Skeletal muscle satellite cell (primary cell): ENCODE measurements at regions not wholly inside any gene's neighbourhood (a gene's known extent, or its start where the extent isn't known, plus 50 kb on each side); places are given as distances from the start of the nearest gene placed in this dataset. TPM values are rescaled to one million over a fixed set of nuclear protein-coding genes. Genes with fewer than 3 reads are reported as not detected.
"Not testable (repeated sequence)": the region's sequence is repeated elsewhere in the genome, so short reads cannot be mapped to it uniquely, and the experiment has no call there.

ENCODE experiments used
- H3K27me3 ChIP-seq: 2 replicates; pipeline ENCODE4 v1.7.0; 2013; ENCODE audit warnings: low read length; ENCODE audit not compliant: control insufficient read depth, insufficient read depth
- H3K36me3 ChIP-seq: 2 replicates; pipeline ENCODE4 v1.7.0; 2013; ENCODE audit warnings: mild to moderate bottlenecking, control low read depth, low read length; ENCODE audit not compliant: insufficient read depth
- H3K4me1 ChIP-seq: 2 replicates; pipeline ENCODE4 v1.7.0; 2013; ENCODE audit warnings: low read length; ENCODE audit not compliant: control insufficient read depth, insufficient read depth
- H3K4me2 ChIP-seq: 2 replicates; pipeline ENCODE4 v1.7.0; 2013; ENCODE audit warnings: mild to moderate bottlenecking, low read length
- H3K4me3 ChIP-seq: 2 replicates; pipeline ENCODE4 v1.7.0; 2013; ENCODE audit warnings: low read length
- H3K9ac ChIP-seq: 2 replicates; pipeline ENCODE4 v1.7.0; 2013; ENCODE audit warnings: mild to moderate bottlenecking, low read depth, low read length, moderate library complexity
- H3K9me3 ChIP-seq: replicated peaks from 2 replicates; pipeline ENCODE4 v1.7.0; 2013; ENCODE audit warnings: mild to moderate bottlenecking, control low read depth, low read length
- small RNA-seq: library from RNA; depleted of rRNA; stranded (forward); fragments of <200 nt; gene quantifications from one replicate; pipeline ENCODE3, GENCODE V24; 2012

DNA sequence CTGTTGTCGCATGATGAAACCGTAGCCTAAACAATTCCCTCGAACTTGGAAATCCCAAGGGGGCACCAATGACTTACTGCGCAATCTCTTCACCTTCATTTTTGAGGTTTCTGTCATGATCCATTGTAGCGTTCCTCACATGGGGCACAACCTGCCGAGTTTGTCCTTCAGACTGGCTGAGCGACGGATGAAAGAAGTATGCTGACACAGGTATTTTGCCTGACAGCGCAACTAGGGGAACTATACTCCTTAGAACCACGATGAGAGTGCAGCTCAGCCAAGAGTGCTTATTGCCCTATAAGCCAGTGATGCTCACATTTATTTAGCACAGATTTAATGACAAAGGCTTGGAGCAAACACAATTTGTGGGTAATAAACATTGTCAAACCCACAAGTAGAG lies 106.3 kb upstream of the ZNF267 start:
- no peak overlapping the region for H3K4me3 ChIP-seq
- H3K4me2 ChIP-seq = no peak overlapping the region
- H3K9me3 ChIP-seq = peaks cover 34% of the 10 kb centered on the region
- no peaks in the 10 kb centered on the region for H3K36me3 ChIP-seq
- H3K9ac ChIP-seq = no peak overlapping the region
- H3K27me3 ChIP-seq = no peaks in the 10 kb centered on the region
- H3K4me1 ChIP-seq = no peaks in the 10 kb centered on the region

DNA sequence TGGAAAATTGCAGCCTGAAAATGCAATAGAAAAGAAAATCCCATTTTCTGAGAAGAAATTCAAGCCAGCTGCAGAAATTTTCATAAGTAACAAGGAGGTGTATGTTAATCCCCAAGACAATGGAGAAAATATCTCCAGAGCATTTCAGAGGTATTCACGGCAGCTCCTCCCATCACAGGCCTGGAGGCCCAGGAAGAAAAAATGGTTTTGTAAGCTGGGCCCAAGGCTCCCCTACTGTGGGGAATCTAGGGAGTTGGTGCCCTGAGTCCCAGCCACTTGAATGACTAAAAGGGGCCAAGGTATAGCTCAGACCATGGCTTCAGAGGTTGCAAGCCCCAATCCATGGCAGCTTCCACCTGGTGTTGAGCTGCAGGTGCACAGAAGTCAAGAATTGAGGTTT lies 93.3 kb upstream of the ZNF267 start:
- Histone ChIP-seq H3K9me3 (no peaks in the 10 kb centered on the region), H3K9ac (no peak overlapping the region), H3K4me3 (no peak overlapping the region), H3K27me3 (no peaks in the 10 kb centered on the region), H3K36me3 (no peaks in the 10 kb centered on the region), H3K4me2 (no peak overlapping the region), H3K4me1 (no peaks in the 10 kb centered on the region)

DNA sequence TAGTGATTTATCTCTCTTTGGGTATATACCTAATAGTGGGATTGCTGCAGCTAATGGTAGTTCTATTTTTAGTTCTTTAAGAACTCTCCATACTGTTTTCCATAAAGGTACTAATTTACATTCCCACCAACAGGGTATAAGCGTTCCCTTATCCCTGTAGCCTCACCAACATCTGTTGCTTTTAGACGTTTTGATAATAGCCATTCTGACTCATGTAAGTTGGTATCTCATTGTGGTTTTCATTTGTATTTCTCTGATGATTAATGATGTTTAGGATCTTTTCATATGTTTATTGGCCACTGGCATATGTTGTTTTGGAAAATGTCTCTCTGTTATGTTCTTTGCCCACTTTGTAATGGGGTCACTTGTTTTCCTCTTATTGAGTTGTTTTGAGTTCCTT lies 88.5 kb upstream of the ZNF267 start:
- Histone ChIP-seq H3K9ac (no peak overlapping the region), H3K36me3 (no peaks in the 10 kb centered on the region), H3K4me3 (no peak overlapping the region), H3K27me3 (no peaks in the 10 kb centered on the region), H3K9me3 (peaks cover 2% of the 10 kb centered on the region), H3K4me1 (no peaks in the 10 kb centered on the region), H3K4me2 (no peak overlapping the region)

DNA sequence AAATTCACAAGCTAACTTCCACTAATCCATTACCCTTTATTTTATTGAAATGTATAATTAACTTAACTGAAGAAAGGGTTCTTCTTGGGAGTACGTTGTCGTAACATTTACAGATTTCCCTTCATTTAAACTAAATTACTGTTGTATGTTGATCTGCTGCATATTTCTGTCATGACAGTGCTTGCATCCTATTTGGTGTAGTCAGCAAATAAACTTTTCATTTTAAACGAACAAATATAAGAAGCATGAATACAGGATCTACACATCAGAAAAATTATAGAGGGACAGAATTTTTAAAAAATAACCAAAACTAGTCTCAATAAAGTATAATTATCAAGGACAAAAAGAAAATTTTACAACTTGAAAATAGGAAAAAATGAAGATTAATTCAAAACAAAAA lies 66.5 kb upstream of the ZNF267 start:
- Histone ChIP-seq H3K4me1 (no peaks in the 10 kb centered on the region), H3K36me3 (no peaks in the 10 kb centered on the region), H3K4me3 (no peak overlapping the region), H3K27me3 (no peaks in the 10 kb centered on the region), H3K4me2 (no peak overlapping the region), H3K9me3 (no peaks in the 10 kb centered on the region), H3K9ac (no peak overlapping the region)

DNA sequence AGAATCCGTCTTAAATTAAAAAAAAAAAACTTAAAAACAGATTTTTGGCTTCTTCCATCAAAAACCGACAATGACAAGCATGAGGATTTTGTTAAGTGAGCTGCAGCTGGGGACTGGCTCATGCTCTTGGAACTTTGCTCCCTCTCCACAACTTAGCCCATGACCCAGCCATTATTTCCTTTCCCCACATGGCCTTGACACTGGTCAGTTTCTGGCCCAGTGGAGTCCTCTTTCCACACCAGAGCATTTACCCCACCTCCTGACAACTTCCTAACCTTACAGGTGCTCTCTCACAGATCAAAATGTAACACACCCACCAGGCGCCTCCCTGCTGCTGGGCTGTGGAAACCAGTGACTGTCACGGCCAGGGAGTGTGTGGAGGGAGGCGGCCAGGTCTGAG lies 62.7 kb upstream of the ZNF267 start:
- H3K36me3 ChIP-seq = no peaks in the 10 kb centered on the region
- H3K4me1 ChIP-seq = no peaks in the 10 kb centered on the region
- H3K27me3 ChIP-seq = no peaks in the 10 kb centered on the region
- H3K9me3 ChIP-seq = no peaks in the 10 kb centered on the region
- H3K4me2 ChIP-seq = no peak overlapping the region
- H3K4me3 ChIP-seq = no peak overlapping the region
- H3K9ac ChIP-seq = no peak overlapping the region

DNA sequence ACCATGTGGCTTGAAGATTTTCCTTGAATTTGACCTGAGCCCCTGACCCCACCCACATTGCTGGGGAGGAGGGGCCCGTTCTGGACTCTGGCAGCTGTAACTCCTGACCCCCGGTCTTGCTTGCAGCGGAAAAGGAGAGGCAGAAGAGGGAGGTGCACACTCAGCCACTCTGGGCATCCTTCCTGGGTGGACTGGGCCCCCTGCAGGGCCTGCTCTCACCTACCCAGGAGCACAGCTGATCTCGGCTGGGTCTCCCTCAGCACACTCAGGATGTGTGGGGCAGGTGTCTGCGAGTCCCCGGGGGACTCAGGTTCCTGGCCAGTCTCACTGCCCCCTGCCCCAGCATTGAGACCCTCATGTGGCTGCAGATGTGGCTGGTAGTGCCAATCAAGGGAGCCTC lies 57.5 kb upstream of the ZNF267 start:
- H3K4me3 ChIP-seq, H3K9ac ChIP-seq, H3K9me3 ChIP-seq, H3K36me3 ChIP-seq, H3K4me2 ChIP-seq, H3K27me3 ChIP-seq, H3K4me1 ChIP-seq: not testable (repeated sequence)

DNA sequence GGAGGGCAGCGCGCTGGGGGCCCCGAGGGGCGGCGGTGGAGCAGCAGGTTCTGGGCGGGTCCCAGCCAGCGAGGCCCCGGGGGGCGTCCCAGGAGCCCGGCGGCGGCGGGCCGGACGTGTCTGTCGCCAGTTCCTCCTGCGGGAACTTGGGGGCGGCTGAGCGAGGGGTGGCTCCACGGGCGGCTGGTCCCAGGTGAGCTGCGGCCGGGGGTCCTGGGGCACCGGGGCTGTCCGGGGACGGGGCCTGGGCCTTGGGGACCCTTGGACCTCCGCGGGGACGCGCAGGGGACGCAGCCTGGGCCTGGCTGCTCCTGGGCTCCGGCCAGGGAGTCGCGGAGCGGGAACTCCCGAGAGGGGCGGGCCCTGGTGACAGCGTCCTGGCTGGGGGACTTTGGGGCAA lies 54.2 kb upstream of the ZNF267 start:
- no peaks in the 10 kb centered on the region for H3K4me1 ChIP-seq
- no peaks in the 10 kb centered on the region for H3K36me3 ChIP-seq
- no peaks in the 10 kb centered on the region for H3K9me3 ChIP-seq
- no peak overlapping the region for H3K4me3 ChIP-seq
- H3K4me2 ChIP-seq = no peak overlapping the region
- no peaks in the 10 kb centered on the region for H3K27me3 ChIP-seq
- H3K9ac ChIP-seq = no peak overlapping the region

DNA sequence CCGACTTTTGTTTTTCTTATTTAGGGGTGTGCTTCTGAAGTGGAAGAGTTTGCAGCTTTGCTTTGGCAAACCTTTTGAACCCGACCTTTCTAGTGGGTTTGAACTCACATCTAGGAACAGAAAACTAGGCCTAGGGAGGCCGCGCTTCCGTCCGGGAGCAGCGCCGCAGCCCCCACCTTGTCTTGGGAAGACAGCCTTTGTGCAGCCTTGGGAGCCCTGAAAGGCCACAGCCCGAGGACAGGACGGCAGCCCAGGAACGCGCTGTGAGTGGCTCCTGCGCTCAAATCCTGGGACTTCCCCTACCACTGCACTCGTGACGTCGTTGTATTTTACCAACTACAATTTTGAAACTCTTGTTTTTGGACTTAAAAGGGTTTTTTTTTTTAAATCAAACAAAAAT lies 53.7 kb upstream of the ZNF267 start:
- Histone ChIP-seq H3K4me2 (no peak overlapping the region), H3K4me3 (no peak overlapping the region)

More for the DNA sequence above, 53.7 kb upstream of the ZNF267 start:
- Histone ChIP-seq H3K27me3 (no peaks in the 10 kb centered on the region), H3K36me3 (no peaks in the 10 kb centered on the region), H3K4me1 (no peaks in the 10 kb centered on the region), H3K9me3 (no peaks in the 10 kb centered on the region), H3K9ac (no peak overlapping the region)

Small RNA genes lying in the stretch of these regions (small RNA-seq; reads per million reads assigned to genes)
- gene AC074050.1 = not detected
